GM19468 (cell line): ENCODE measurements at regions not wholly inside any gene's neighbourhood (a gene's known extent, or its start where the extent isn't known, plus 50 kb on each side); places are given as distances from the start of the nearest gene placed in this dataset.
"Not testable (repeated sequence)": the region's sequence is repeated elsewhere in the genome, so short reads cannot be mapped to it uniquely, and the experiment has no call there.

Source experiments
- ATAC-seq: cut with Tn5 transposase; IDR thresholded peaks from one replicate; pipeline ENCODE4 v1.9.1; 2021; ENCODE audit warnings: mild to moderate bottlenecking, moderate library complexity, moderate number of reproducible peaks; ENCODE audit not compliant: unreplicated experiment; ENCODE audit errors: extremely low read depth

- ATAC-seq = no peak
These were observed 333.0 kb downstream of the NSUN3 start for GRCh38 chr3:94395851-94396250.

GRCh38 chr3:94398036-94398435 is 335.2 kb downstream of the NSUN3 start:
- ATAC-seq = no peak

- ATAC-seq = no peak
These were observed 338.6 kb downstream of the NSUN3 start for GRCh38 chr3:94401466-94401865.

GRCh38 chr3:94402126-94402525 is 339.3 kb downstream of the NSUN3 start:
- ATAC-seq = no peak

- ATAC-seq = no peak
These were observed 342.6 kb downstream of the NSUN3 start for GRCh38 chr3:94405258-94406035.

GRCh38 chr3:94406595-94406994 is 343.7 kb downstream of the NSUN3 start:
- ATAC-seq = no peak

- ATAC-seq = not testable (repeated sequence)
These were observed 350.1 kb downstream of the NSUN3 start for GRCh38 chr3:94412936-94413335.

GRCh38 chr3:94413336-94414108 is 350.7 kb downstream of the NSUN3 start:
- ATAC-seq = no peak

- ATAC-seq = no peak
These were observed 351.6 kb downstream of the NSUN3 start for GRCh38 chr3:94414418-94414817.

GRCh38 chr3:94416768-94417167 is 353.9 kb downstream of the NSUN3 start:
- ATAC-seq = no peak

GRCh38 chr3:94417963-94418455 is 355.1 kb downstream of the NSUN3 start:
- ATAC-seq = no peak

GRCh38 chr3:94420931-94421330 is 358.1 kb downstream of the NSUN3 start:
- no peak for ATAC-seq

- ATAC-seq = no peak
These were observed 360.7 kb downstream of the NSUN3 start for GRCh38 chr3:94423578-94423977.

GRCh38 chr3:94429517-94429916 is 366.7 kb downstream of the NSUN3 start:
- ATAC-seq = no peak

GRCh38 chr3:94431876-94432570 is 369.2 kb downstream of the NSUN3 start:
- no peak for ATAC-seq

- ATAC-seq = no peak
These were observed 370.9 kb downstream of the NSUN3 start for GRCh38 chr3:94433811-94434210.

- no peak for ATAC-seq
These were observed 378.1 kb downstream of the NSUN3 start for GRCh38 chr3:94440767-94441493.

GRCh38 chr3:94441494-94441847 is 378.6 kb downstream of the NSUN3 start:
- no peak for ATAC-seq

- no peak for ATAC-seq
These were observed 391.0 kb downstream of the NSUN3 start for GRCh38 chr3:94453864-94454263.

- ATAC-seq = no peak
These were observed 396.3 kb downstream of the NSUN3 start for GRCh38 chr3:94459167-94459566.
